Forelimb muscle (tissue), 1 donor: ENCODE measurements at regions not wholly inside any gene's neighbourhood (a gene's known extent, or its start where the extent isn't known, plus 50 kb on each side); places are given as distances from the start of the nearest gene placed in this dataset.
"Not testable (repeated sequence)": the region's sequence is repeated elsewhere in the genome, so short reads cannot be mapped to it uniquely, and the experiment has no call there.

Source experiments
- DNase-seq: peaks from one replicate; pipeline ENCODE4 v3.0.0-alpha.2; 2013; ENCODE audit warnings: low read depth

GRCh38 chr1:88610687-88611086 lies 73.4 kb upstream of the PKN2 start:
- no peak for DNase-seq

DNA sequence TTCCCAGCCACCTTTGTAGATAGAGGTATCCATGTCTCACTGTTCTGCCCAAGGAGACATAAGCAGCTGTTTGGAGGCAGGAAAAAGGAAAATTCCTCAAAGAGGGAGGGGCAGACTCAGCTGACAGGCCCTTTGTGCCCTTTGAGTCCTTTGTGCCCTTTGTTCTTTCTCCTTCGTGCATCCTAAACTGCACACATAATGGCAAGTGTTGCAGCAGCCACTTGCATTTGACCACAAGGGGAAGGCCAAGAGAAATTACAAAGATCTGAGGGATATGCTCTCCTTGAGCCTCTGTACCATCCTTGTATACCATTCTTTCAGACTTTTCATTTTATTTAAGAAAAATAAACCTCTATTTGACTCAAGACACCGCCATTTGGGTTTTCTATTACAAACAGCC lies 71.8 kb upstream of the PKN2 start:
- no peak for DNase-seq

- DNase-seq = no peak
These were observed 71.3 kb upstream of the PKN2 start for GRCh38 chr1:88612773-88613172.

DNA sequence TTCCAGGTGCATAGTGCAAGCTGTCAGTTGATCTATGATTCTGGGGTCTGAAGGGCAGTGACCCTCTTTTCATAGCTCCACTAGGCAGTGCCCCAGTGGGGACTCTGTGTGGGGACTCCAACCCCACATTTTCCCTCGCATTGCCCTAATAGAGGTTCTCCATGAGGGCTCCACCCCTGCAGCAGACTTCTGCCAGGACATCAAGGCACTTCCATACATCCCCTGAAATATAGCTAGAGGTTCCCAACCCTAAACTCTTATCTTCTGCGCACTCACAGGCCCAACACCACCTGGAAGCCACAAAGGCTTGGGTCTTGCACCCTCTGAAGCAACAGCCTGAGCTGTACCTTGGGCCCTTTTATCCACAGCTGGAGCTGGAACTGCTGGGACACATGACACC lies 65.7 kb upstream of the PKN2 start:
- DNase-seq = no peak

DNA sequence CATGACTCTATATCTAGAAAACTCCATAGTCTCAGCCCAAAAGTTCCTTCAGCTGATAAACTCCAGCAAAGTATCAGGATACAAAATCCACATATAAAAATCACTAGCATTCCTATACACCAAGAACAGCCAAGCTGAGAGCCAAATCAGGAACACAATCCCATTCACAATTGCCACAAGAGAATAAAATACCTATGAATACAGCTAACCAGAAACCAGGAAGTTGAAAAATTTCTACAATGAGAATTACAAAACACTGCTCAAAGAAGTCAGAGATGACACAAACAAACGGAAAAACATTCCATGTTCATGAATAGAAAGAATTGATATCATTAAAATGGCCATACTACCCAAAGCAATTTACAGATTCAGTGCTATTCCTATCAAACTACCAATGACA lies 61.0 kb upstream of the PKN2 start:
- not testable (repeated sequence) for DNase-seq
